Gastrocnemius medialis (tissue), 4 donors: ENCODE measurements at regions not wholly inside any gene's neighbourhood (a gene's known extent, or its start where the extent isn't known, plus 50 kb on each side); places are given as distances from the start of the nearest gene placed in this dataset.

Experiments used
- ATAC-seq, 2 donors: fragments of 150-250 bp; one replicate each; pipeline ENCODE4 v1.9.1; 2016
- DNase-seq, 2 donors: peaks; one replicate each; pipeline ENCODE4 v3.0.0-alpha.2; 2019
- H3K27ac ChIP-seq, 4 donors: fragments of 200-600 bp; sonication (generic); 1 replicate in 1 of 4; 2 replicates in 3 of 4; pipeline ENCODE4 v1.5.1; 2016 to 2018; ENCODE audit warnings: mild to moderate bottlenecking in 2 of 4, moderate library complexity in 1 of 4
- H3K27me3 ChIP-seq, 3 donors: fragments of 200-600 bp; sonication (generic) in 2 of 3; 1 replicate in 1 of 3; 2 replicates in 2 of 3; pipeline versions ENCODE4 v1.5.1 to v1.6.0; 2016 to 2019; ENCODE audit warnings: mild to moderate bottlenecking in 1 of 3, moderate library complexity in 1 of 3
- H3K36me3 ChIP-seq, 2 donors: fragments of 200-600 bp; sonication (generic) in 1 of 2; one replicate each; pipeline ENCODE4 v1.5.1; 2017 to 2018
- H3K4me1 ChIP-seq, 2 donors: fragments of 200-600 bp; sonication (generic) in 1 of 2; one replicate each; pipeline ENCODE4 v1.5.1; 2016 to 2017; ENCODE audit warnings: mild to moderate bottlenecking in 2 of 2
- H3K4me3 ChIP-seq, 4 donors: fragments of 200-600 bp; sonication (generic) in 3 of 4; 1 replicate in 1 of 4; 2 replicates in 3 of 4; pipeline ENCODE4 v1.5.1; 2016 to 2019; ENCODE audit warnings: mild to moderate bottlenecking in 2 of 4
- H3K9me3 ChIP-seq, 3 donors: fragments of 200-600 bp; sonication (generic) in 2 of 3; 1 replicate in 1 of 3; 2 replicates in 2 of 3; pipeline ENCODE4 v1.5.1; 2016 to 2019
- CTCF ChIP-seq, 5 experiments: fragments of 450-650 bp in 3 of 5; fragments of 200-600 bp in 2 of 5; sonication (generic) in 2 of 5; IDR thresholded peaks in 4 of 5; conservative IDR thresholded peaks in 1 of 5; 1 replicate in 4 of 5; 2 replicates in 1 of 5; pipeline ENCODE4 v1.5.1; 2016 to 2019; ENCODE audit warnings: antibody characterized with exemption in 5 of 5, mild to moderate bottlenecking in 3 of 5, moderate library complexity in 3 of 5
- POLR2A ChIP-seq, 2 donors: fragments of 450-650 bp; IDR thresholded peaks; one replicate each; pipeline ENCODE4 v1.6.1; 2017; ENCODE audit warnings: antibody characterized with exemption in 2 of 2, mild to moderate bottlenecking in 2 of 2, moderate library complexity in 2 of 2
- in situ Hi-C, 4 donors: fragments of 200-750 bp; cut with MboI; loops; one replicate each; pipeline versions ENCODE4 v1.15.0 to v1.8.0; 2017; ENCODE audit warnings: low sequenced_read_pairs in 4 of 4
- intact Hi-C: fragments of 100-400 bp; cut with DNase I; formaldehyde crosslinking; loops from one replicate; pipeline ENCODE4 v1.15.1; 2023; ENCODE audit warnings: low total_unique reads

GRCh38 chr10:1980459-1980858 lies 243.1 kb upstream of the ADARB2 start:
- in situ Hi-C loops (no loop called here), intact Hi-C loops (no loop called here)
- H3K36me3 ChIP-seq: no peaks in the 10 kb centered on the region
- no peak overlapping the region for H3K27ac ChIP-seq
- TF ChIP-seq POLR2A (IDR thresholded peaks at IDR 0.05): no peak
- no peak for TF ChIP-seq CTCF (IDR thresholded peaks at IDR 0.05 in 4 of 5, conservative IDR thresholded peaks at IDR 0.05 in 1 of 5)
- peaks cover 0 to 5% (median 0%) of the 10 kb centered on the region in 3 donors for H3K9me3 ChIP-seq
- H3K27me3 ChIP-seq: no peaks in the 10 kb centered on the region
- no peak for DNase-seq
- H3K4me1 ChIP-seq: no peaks in the 10 kb centered on the region
- ATAC-seq: no peak
- H3K4me3 ChIP-seq: no peak overlapping the region

GRCh38 chr10:1978584-1978983 lies 241.3 kb upstream of the ADARB2 start:
- Histone ChIP-seq H3K9me3 (peaks cover 0 to 5% (median 0%) of the 10 kb centered on the region in 3 donors), H3K27me3 (no peaks in the 10 kb centered on the region), H3K36me3 (no peaks in the 10 kb centered on the region), H3K4me1 (no peaks in the 10 kb centered on the region), H3K4me3 (no peak overlapping the region), H3K27ac (no peak overlapping the region)
- TF ChIP-seq POLR2A (IDR thresholded peaks at IDR 0.05): no peak
- TF ChIP-seq CTCF (IDR thresholded peaks at IDR 0.05 in 4 of 5, conservative IDR thresholded peaks at IDR 0.05 in 1 of 5): no peak
- intact Hi-C loops: no loop called here
- in situ Hi-C loops: no loop called here
- DNase-seq: no peak
- ATAC-seq: no peak

GRCh38 chr10:1977461-1977860 lies 240.1 kb upstream of the ADARB2 start:
- no peaks in the 10 kb centered on the region for H3K4me1 ChIP-seq
- no peak overlapping the region for H3K27ac ChIP-seq
- no peaks in the 10 kb centered on the region for H3K27me3 ChIP-seq
- ATAC-seq (no peak), DNase-seq (no peak)
- H3K36me3 ChIP-seq: no peaks in the 10 kb centered on the region
- H3K9me3 ChIP-seq: peaks cover 0 to 5% (median 0%) of the 10 kb centered on the region in 3 donors
- no peak overlapping the region for H3K4me3 ChIP-seq
- intact Hi-C loops: no loop called here
- TF ChIP-seq CTCF (IDR thresholded peaks at IDR 0.05 in 4 of 5, conservative IDR thresholded peaks at IDR 0.05 in 1 of 5) (no peak), POLR2A (IDR thresholded peaks at IDR 0.05) (no peak)
- in situ Hi-C loops: no loop called here

GRCh38 chr10:1972406-1972805 lies 235.1 kb upstream of the ADARB2 start:
- Histone ChIP-seq H3K4me1 (no peaks in the 10 kb centered on the region), H3K4me3 (no peak overlapping the region), H3K9me3 (no peaks in the 10 kb centered on the region), H3K36me3 (no peaks in the 10 kb centered on the region), H3K27ac (no peak overlapping the region), H3K27me3 (no peaks in the 10 kb centered on the region)
- ATAC-seq (no peak), DNase-seq (no peak)
- TF ChIP-seq POLR2A (IDR thresholded peaks at IDR 0.05): no peak
- TF ChIP-seq CTCF (IDR thresholded peaks at IDR 0.05 in 4 of 5, conservative IDR thresholded peaks at IDR 0.05 in 1 of 5): no peak
- intact Hi-C loops (no loop called here), in situ Hi-C loops (no loop called here)
